ENCODE measurements at regions not wholly inside any gene's neighbourhood (a gene's known extent, or its start where the extent isn't known, plus 50 kb on each side); places are given as distances from the start of the nearest gene placed in this dataset.

DNA sequence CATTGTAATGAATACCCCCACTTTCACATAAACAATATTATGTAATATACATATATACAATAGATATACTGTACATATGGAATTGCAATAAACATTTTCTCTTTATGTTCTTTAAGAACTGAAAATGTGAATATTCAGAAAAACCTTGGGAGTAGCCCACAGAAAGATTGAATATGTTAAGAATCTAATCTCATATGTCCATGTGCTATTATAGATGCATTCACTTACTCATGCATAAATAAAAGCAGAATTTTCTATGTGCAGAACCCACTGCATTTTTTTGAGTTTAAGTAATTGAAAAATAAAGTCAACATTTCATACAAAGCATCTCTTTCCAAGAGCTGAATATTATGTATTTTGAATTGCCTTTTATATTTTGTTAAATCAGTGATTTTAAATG, 902.3 kb downstream of the PCDH19 start:
- no peak overlapping the region for H3K4me2 ChIP-seq (ENCODE audit: control insufficient read depth, extremely low read depth, insufficient read depth, low read depth, low read length)
- H3K4me1 ChIP-seq (ENCODE audit: control insufficient read depth, extremely low read depth, insufficient read depth, low read length): no peaks in the 10 kb centered on the region
- H3K9me3 ChIP-seq (ENCODE audit: control insufficient read depth, low read depth, low read length): no peaks in the 10 kb centered on the region
- no peaks in the 10 kb centered on the region for H3K36me3 ChIP-seq (ENCODE audit: control insufficient read depth in 2 of 2, extremely low read depth in 1 of 2, insufficient read depth in 2 of 2, low read length in 2 of 2)
- no peak for DNase-seq (ENCODE audit: low read depth, low spot score)
- H3K9ac ChIP-seq (ENCODE audit: control insufficient read depth, extremely low read depth, insufficient read depth, low read length): no peak overlapping the region
- dilution Hi-C loops (cut with MboI; ENCODE audit: extremely low pct_ligation_motif_present, low sequenced_read_pairs): no loop called here
- no peak overlapping the region for H3K4me3 ChIP-seq (ENCODE audit: control insufficient read depth in 2 of 3, extremely low read depth in 1 of 3, insufficient read depth in 2 of 3, low read depth in 1 of 3, low read length in 3 of 3)
- H4K20me1 ChIP-seq (ENCODE audit: control insufficient read depth, extremely low read depth, insufficient read depth, low read length): no peaks in the 10 kb centered on the region
- H3K9me1 ChIP-seq (ENCODE audit: control insufficient read depth, extremely low read depth, insufficient read depth, low read length): no peaks in the 10 kb centered on the region
- H3K79me2 ChIP-seq (ENCODE audit: control insufficient read depth, insufficient read depth, low read length): no peaks in the 10 kb centered on the region
- TF ChIP-seq CTCF (optimal IDR thresholded peaks at IDR 0.05 in 1 of 3, IDR thresholded peaks at IDR 0.05 in 1 of 3, conservative IDR thresholded peaks at IDR 0.05 in 1 of 3; ENCODE audit: extremely low read depth in 1 of 3, insufficient read depth in 2 of 3, low read length in 3 of 3) (no peak), EZH2 (IDR thresholded peaks at IDR 0.05; ENCODE audit: low read length) (no peak)
- no peak overlapping the region for H3K27ac ChIP-seq (ENCODE audit: control insufficient read depth, insufficient read depth, low read length)
- no peaks in the 10 kb centered on the region for H3K27me3 ChIP-seq (ENCODE audit: control insufficient read depth, extremely low read depth, insufficient read depth, low read length)
- FAIRE-seq: no peak
- no peak overlapping the region for H2AFZ ChIP-seq (ENCODE audit: control insufficient read depth, low read length)

- Histone ChIP-seq H3K9ac (ENCODE audit: control insufficient read depth, extremely low read depth, insufficient read depth, low read length) (no peak overlapping the region), H3K27ac (ENCODE audit: control insufficient read depth, insufficient read depth, low read length) (no peak overlapping the region), H3K4me1 (ENCODE audit: control insufficient read depth, extremely low read depth, insufficient read depth, low read length) (no peaks in the 10 kb centered on the region), H3K9me1 (ENCODE audit: control insufficient read depth, extremely low read depth, insufficient read depth, low read length) (no peaks in the 10 kb centered on the region), H4K20me1 (ENCODE audit: control insufficient read depth, extremely low read depth, insufficient read depth, low read length) (no peaks in the 10 kb centered on the region), H3K9me3 (ENCODE audit: control insufficient read depth, low read depth, low read length) (no peaks in the 10 kb centered on the region), H3K79me2 (ENCODE audit: control insufficient read depth, insufficient read depth, low read length) (no peaks in the 10 kb centered on the region), H3K27me3 (ENCODE audit: control insufficient read depth, extremely low read depth, insufficient read depth, low read length) (no peaks in the 10 kb centered on the region), H3K4me3 (ENCODE audit: control insufficient read depth in 2 of 3, extremely low read depth in 1 of 3, insufficient read depth in 2 of 3, low read depth in 1 of 3, low read length in 3 of 3) (no peak overlapping the region), H3K36me3 (ENCODE audit: control insufficient read depth in 2 of 2, extremely low read depth in 1 of 2, insufficient read depth in 2 of 2, low read length in 2 of 2) (no peaks in the 10 kb centered on the region), H3K4me2 (ENCODE audit: control insufficient read depth, extremely low read depth, insufficient read depth, low read depth, low read length) (no peak overlapping the region), H2AFZ (ENCODE audit: control insufficient read depth, low read length) (no peak overlapping the region)
- dilution Hi-C loops (cut with MboI; ENCODE audit: extremely low pct_ligation_motif_present, low sequenced_read_pairs): no loop called here
- FAIRE-seq (no peak), DNase-seq (ENCODE audit: low read depth, low spot score) (no peak)
- TF ChIP-seq EZH2 (IDR thresholded peaks at IDR 0.05; ENCODE audit: low read length) (no peak), CTCF (optimal IDR thresholded peaks at IDR 0.05 in 1 of 3, IDR thresholded peaks at IDR 0.05 in 1 of 3, conservative IDR thresholded peaks at IDR 0.05 in 1 of 3; ENCODE audit: extremely low read depth in 1 of 3, insufficient read depth in 2 of 3, low read length in 3 of 3) (no peak)
These were observed 914.6 kb downstream of the PCDH19 start for GRCh38 chrX:99495453-99495852.

Data from keratinocyte (primary cell).